Cardiac muscle cell (in vitro differentiated cells and primary cell): ENCODE measurements at regions not wholly inside any gene's neighbourhood (a gene's known extent, or its start where the extent isn't known, plus 50 kb on each side); places are given as distances from the start of the nearest gene placed in this dataset.

ENCODE experiments used
- DNase-seq, 2 donors: peaks; one replicate each; pipeline versions ENCODE4 v3.0.0 to v3.0.0-alpha.2; 2010 to 2017; ENCODE audit warnings: low read depth in 1 of 2, low spot score in 1 of 2
- H3K27ac ChIP-seq: fragments of 200-600 bp; sonication (generic); 2 replicates; pipeline ENCODE4 v1.5.1; 2016
- H3K27me3 ChIP-seq: fragments of 200-600 bp; sonication (generic); 2 replicates; pipeline ENCODE4 v1.6.0; 2016; ENCODE audit warnings: control low read depth
- H3K36me3 ChIP-seq: fragments of 200-600 bp; sonication (generic); 2 replicates; pipeline ENCODE4 v1.5.1; 2016; ENCODE audit warnings: control low read depth
- H3K4me1 ChIP-seq: fragments of 200-600 bp; sonication (generic); 2 replicates; pipeline ENCODE4 v1.8.1; 2017; ENCODE audit warnings: low read depth, mild to moderate bottlenecking, mixed run types
- H3K4me3 ChIP-seq: fragments of 200-600 bp; sonication (generic); 2 replicates; pipeline ENCODE4 v1.5.1; 2016; ENCODE audit warnings: mild to moderate bottlenecking
- H3K9me3 ChIP-seq: fragments of 200-600 bp; sonication (generic); 2 replicates; pipeline ENCODE4 v1.5.1; 2017; ENCODE audit warnings: low read depth, mild to moderate bottlenecking, control low read depth
- CTCF ChIP-seq: IDR thresholded peaks from 2 replicates; pipeline ENCODE4 v1.5.1; 2012; ENCODE audit warnings: low read depth, mild to moderate bottlenecking, low read length

- no peak for DNase-seq
- H3K36me3 ChIP-seq = no peaks in the 10 kb centered on the region
- H3K27me3 ChIP-seq = no peaks in the 10 kb centered on the region
- H3K4me3 ChIP-seq = no peak overlapping the region
- H3K4me1 ChIP-seq = peaks cover 15% of the 10 kb centered on the region
- no peaks in the 10 kb centered on the region for H3K9me3 ChIP-seq
- no peak overlapping the region for H3K27ac ChIP-seq
- no peak for TF ChIP-seq CTCF
Measured at GRCh38 chr12:93168751-93169150, 209.0 kb upstream of the NUDT4 start.

DNA sequence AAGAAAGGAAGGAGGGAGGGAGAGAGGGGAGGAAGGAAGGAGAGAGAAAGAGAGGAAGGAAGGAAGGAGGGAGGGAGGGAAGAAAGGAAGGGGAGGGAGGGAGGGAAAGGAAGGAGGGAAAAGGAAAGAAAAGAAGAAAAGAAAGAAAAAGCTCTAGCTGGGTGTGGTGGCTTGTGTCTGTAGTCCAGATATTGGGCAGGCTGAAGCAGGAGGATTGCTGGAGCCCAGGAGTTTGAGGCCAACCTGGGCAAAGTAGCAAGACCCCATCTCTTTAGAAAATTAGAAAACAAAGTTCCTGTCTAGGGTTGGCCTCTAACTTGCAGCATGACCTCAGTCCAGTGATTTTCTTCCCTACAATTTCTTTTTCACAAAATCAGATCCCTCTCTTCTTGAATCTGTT is 208.2 kb upstream of the NUDT4 start:
- no peak overlapping the region for H3K4me3 ChIP-seq
- no peak overlapping the region for H3K27ac ChIP-seq
- TF ChIP-seq CTCF = no peak
- H3K9me3 ChIP-seq = no peaks in the 10 kb centered on the region
- H3K4me1 ChIP-seq = peaks cover 20% of the 10 kb centered on the region
- H3K36me3 ChIP-seq = no peaks in the 10 kb centered on the region
- no peaks in the 10 kb centered on the region for H3K27me3 ChIP-seq
- no peak for DNase-seq

DNA sequence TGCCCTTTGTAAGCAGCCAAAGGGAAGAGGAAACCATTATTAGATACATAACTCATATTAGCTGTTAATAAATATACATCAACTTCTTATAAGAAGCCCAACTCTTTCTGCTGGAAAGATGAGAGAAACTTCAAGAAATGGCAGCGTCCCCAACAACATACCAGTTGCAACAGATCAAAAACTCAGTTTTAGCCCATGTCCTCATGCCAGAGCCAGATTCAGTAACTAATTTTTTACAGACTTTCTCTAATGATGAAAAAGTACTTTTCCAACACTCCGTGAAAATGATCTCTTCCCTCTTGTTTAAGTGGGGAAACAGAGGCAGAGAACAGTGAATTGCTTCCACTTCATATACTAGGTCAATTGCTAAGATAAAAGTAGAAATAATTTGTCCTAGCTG is 206.8 kb upstream of the NUDT4 start:
- no peaks in the 10 kb centered on the region for H3K9me3 ChIP-seq
- no peaks in the 10 kb centered on the region for H3K36me3 ChIP-seq
- TF ChIP-seq CTCF = no peak
- peaks cover 24% of the 10 kb centered on the region for H3K4me1 ChIP-seq
- no peak for DNase-seq
- no peaks in the 10 kb centered on the region for H3K27me3 ChIP-seq
- no peak overlapping the region for H3K27ac ChIP-seq
- H3K4me3 ChIP-seq = no peak overlapping the region

DNA sequence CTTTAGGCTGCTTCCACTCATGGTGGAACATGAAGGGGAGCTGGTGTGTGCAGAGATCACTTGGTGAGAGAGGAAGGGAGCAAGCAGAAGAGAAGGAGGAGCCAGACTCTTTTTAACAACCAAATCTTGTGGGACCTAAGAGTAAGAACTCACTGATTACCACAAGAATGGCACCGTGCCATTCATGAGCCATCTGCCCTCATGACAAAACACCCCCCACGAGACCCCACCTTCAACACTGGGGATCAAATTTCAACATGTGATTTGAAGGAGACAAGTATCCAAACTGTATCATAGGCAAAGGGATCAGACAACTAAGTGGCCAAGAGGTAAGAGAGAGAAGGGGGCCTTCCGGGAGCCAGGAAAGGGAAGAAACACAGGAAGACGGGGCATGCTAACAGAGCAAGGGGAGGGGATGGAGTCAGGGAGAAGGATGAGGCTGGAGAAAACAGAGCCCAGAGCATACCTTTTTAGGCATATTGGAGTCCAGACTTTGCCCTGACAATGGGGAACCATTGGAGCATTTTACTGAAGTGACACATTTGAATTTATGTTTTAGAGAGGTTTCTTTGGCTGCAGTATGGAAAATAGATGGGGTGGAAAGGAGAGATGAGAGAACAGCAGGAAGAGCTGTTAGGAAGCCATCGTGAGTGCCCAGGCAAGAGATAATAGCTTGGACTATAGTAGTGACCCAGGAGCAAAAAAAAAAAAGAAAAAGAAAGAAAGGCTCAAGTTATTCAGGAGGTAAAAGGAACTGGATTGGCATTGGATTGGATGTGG is 204.4 kb upstream of the NUDT4 start:
- H3K9me3 ChIP-seq = no peaks in the 10 kb centered on the region
- TF ChIP-seq CTCF = no peak
- H3K4me1 ChIP-seq = peaks cover 33% of the 10 kb centered on the region
- peak in 1 of 2 donors; percentile 70 for DNase-seq
- no peaks in the 10 kb centered on the region for H3K27me3 ChIP-seq
- no peak overlapping the region for H3K27ac ChIP-seq
- no peaks in the 10 kb centered on the region for H3K36me3 ChIP-seq
- H3K4me3 ChIP-seq = no peak overlapping the region

DNA sequence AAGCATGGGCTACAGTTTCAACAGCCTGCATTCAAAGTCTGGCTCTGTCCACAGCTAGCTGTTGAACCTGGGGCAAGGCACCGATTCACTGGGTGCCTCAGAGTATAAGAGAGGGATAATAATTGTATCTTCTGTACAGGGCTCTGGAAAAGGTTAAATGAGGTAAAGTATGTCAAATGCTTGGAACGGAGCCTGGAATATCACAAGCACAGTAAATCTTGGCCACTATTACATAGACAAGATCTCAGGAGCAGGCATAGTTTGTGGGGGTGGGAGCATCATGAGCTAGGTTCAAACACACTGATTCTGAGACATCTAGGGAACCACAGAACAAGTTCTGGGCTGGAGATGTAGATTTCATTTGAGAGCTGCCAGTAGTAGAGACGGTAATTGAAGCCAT is 203.7 kb upstream of the NUDT4 start:
- Histone ChIP-seq H3K36me3 (no peaks in the 10 kb centered on the region), H3K27me3 (no peaks in the 10 kb centered on the region), H3K9me3 (no peaks in the 10 kb centered on the region), H3K4me3 (no peak overlapping the region), H3K27ac (peak overlapping the region; percentile 41), H3K4me1 (peaks cover 31% of the 10 kb centered on the region)
- no peak for TF ChIP-seq CTCF
- peak in 1 of 2 donors; percentile 96 for DNase-seq
